Mesendoderm (in vitro differentiated cells): ENCODE measurements at regions not wholly inside any gene's neighbourhood (a gene's known extent, or its start where the extent isn't known, plus 50 kb on each side); places are given as distances from the start of the nearest gene placed in this dataset.

ENCODE experiments used
- DNase-seq: peaks from one replicate; pipeline ENCODE4 v3.0.0; 2013
- H2AK5ac ChIP-seq: 2 replicates; pipeline ENCODE4 v1.6.1; 2013; ENCODE audit warnings: low read length, inconsistent platforms
- H2BK120ac ChIP-seq: 2 replicates; pipeline ENCODE4 v1.6.1; 2013; ENCODE audit warnings: low read depth, mild to moderate bottlenecking, low read length, moderate library complexity, mixed read lengths
- H2BK15ac ChIP-seq: replicated peaks from 2 replicates; pipeline ENCODE4 v1.6.1; 2013; ENCODE audit warnings: low read depth, mild to moderate bottlenecking, moderate library complexity
- H2BK5ac ChIP-seq: 2 replicates; pipeline ENCODE4 v1.6.1; 2013; ENCODE audit warnings: low read length, inconsistent platforms
- H3K18ac ChIP-seq: 2 replicates; pipeline ENCODE4 v1.6.1; 2013; ENCODE audit warnings: mild to moderate bottlenecking, low read length, mixed read lengths
- H3K23ac ChIP-seq: one replicate; pipeline ENCODE4 v1.6.1; 2013; ENCODE audit warnings: low read length
- H3K27ac ChIP-seq: 2 replicates; pipeline ENCODE4 v1.5.1; 2013; ENCODE audit warnings: low read depth, mild to moderate bottlenecking, inconsistent platforms, low read length, moderate library complexity
- H3K27me3 ChIP-seq: 2 replicates; pipeline ENCODE4 v1.6.1; 2013; ENCODE audit warnings: low read length, control low read depth, mild to moderate bottlenecking, inconsistent platforms; ENCODE audit not compliant: insufficient read depth, poor library complexity
- H3K36me3 ChIP-seq: 2 replicates; pipeline ENCODE4 v1.6.1; 2013; ENCODE audit warnings: low read length, inconsistent platforms; ENCODE audit not compliant: control insufficient read depth, insufficient read depth
- H3K4ac ChIP-seq: one replicate; pipeline ENCODE4 v1.6.1; 2013; ENCODE audit warnings: low read depth, mild to moderate bottlenecking, low read length, moderate library complexity
- H3K4me1 ChIP-seq: 2 replicates; pipeline ENCODE4 v1.6.1; 2013; ENCODE audit warnings: low read depth, low read length, inconsistent platforms; ENCODE audit not compliant: control insufficient read depth
- H3K4me2 ChIP-seq: 2 replicates; pipeline ENCODE4 v1.6.1; 2013; ENCODE audit warnings: low read length
- H3K4me3 ChIP-seq: 2 replicates; pipeline ENCODE4 v1.5.1; 2013; ENCODE audit warnings: mild to moderate bottlenecking, low read length
- H3K56ac ChIP-seq: one replicate; pipeline ENCODE4 v1.6.1; 2013; ENCODE audit warnings: low read length
- H3K79me1 ChIP-seq: 2 replicates; pipeline ENCODE4 v1.6.1; 2013; ENCODE audit warnings: low read length, inconsistent platforms
- H3K79me2 ChIP-seq: 2 replicates; pipeline ENCODE4 v1.6.1; 2013; ENCODE audit warnings: mild to moderate bottlenecking, low read length; ENCODE audit not compliant: control insufficient read depth, insufficient read depth
- H3K9ac ChIP-seq: 2 replicates; pipeline ENCODE4 v1.6.1; 2013; ENCODE audit warnings: low read length, inconsistent platforms
- H4K5ac ChIP-seq: one replicate; pipeline ENCODE4 v1.6.1; 2013; ENCODE audit warnings: low read length
- H4K8ac ChIP-seq: one replicate; pipeline ENCODE4 v1.6.1; 2013; ENCODE audit warnings: low read depth, mild to moderate bottlenecking, control low read depth, low read length, moderate library complexity
- WGBS: extraction: QIAGEN DNeasy Blood & Tissue Kit; methylation state at CpG from one replicate; pipeline ENCODE4 v1.1.7; 2013; ENCODE audit warnings: low lambda C conversion rate, missing lambda C conversion rate; ENCODE audit not compliant: insufficient coverage; ENCODE audit errors: extremely low coverage; 5-methylcytosine and 5-hydroxymethylcytosine counted together

DNA sequence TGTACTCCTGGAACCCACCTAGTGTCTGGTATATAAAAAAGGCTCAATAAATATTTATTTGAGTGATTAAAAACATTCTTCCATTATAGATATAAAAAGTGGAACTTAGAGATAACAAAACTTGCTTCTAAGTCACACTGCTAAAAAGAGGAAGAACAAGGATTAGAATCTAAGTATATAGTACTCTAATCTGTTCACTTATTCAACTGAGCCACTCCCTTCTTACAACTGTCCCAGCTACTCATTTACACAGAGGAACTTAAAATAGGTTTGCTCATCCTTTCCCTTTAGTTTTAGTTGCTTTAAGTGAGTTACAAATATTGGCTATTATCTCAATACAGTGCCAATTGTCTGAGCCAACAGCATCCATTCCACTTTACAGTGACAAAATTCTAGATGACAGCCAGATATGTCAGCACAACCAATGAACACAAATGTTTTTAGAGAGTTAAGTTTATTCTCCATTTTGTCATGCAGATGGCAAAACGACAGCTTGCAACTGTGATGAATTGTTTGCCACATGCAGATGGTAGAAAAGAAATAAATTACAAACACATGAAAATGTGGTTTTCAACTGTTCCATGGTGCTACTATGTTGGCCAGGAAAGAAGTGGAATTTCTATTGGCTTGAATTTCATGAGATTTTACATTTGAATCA lies 280.7 kb upstream of the ZC3H15 start:
- no peak overlapping the region for H3K56ac ChIP-seq

GRCh38 chr2:186209532-186209931 lies 276.5 kb upstream of the ZC3H15 start:
- Histone ChIP-seq H3K4ac (no peak overlapping the region), H2AK5ac (no peak overlapping the region), H3K4me2 (no peak overlapping the region), H3K27me3 (no peaks in the 10 kb centered on the region), H3K56ac (no peak overlapping the region), H3K79me1 (no peaks in the 10 kb centered on the region), H3K4me1 (no peaks in the 10 kb centered on the region), H2BK5ac (no peak overlapping the region), H4K8ac (no peak overlapping the region), H2BK120ac (no peak overlapping the region), H3K18ac (no peak overlapping the region), H4K5ac (no peak overlapping the region), H3K27ac (no peak overlapping the region), H3K36me3 (no peaks in the 10 kb centered on the region), H3K9ac (no peak overlapping the region), H3K4me3 (no peak overlapping the region), H3K23ac (no peak overlapping the region), H2BK15ac (no peak overlapping the region), H3K79me2 (no peaks in the 10 kb centered on the region)
- no CpG with 5 or more reads among the region's 5 CpGs for WGBS
- DNase-seq = no peak

More for the DNA sequence above, 280.7 kb upstream of the ZC3H15 start:
- DNase-seq = no peak
- no peak overlapping the region for H3K9ac ChIP-seq
- no peak overlapping the region for H3K4ac ChIP-seq
- H2AK5ac ChIP-seq = no peak overlapping the region
- no peaks in the 10 kb centered on the region for H3K36me3 ChIP-seq
- no peaks in the 10 kb centered on the region for H3K4me1 ChIP-seq
- no peak overlapping the region for H3K18ac ChIP-seq
- no peak overlapping the region for H4K5ac ChIP-seq
- no peak overlapping the region for H3K4me3 ChIP-seq
- no peak overlapping the region for H2BK5ac ChIP-seq
- H3K4me2 ChIP-seq = no peak overlapping the region
- no peak overlapping the region for H3K27ac ChIP-seq
- H2BK15ac ChIP-seq = no peak overlapping the region
- WGBS = no CpG with 5 or more reads among the region's 1 CpG
- H3K27me3 ChIP-seq = no peaks in the 10 kb centered on the region
- H3K79me1 ChIP-seq = no peaks in the 10 kb centered on the region
- H4K8ac ChIP-seq = no peak overlapping the region
- no peak overlapping the region for H3K23ac ChIP-seq
- no peaks in the 10 kb centered on the region for H3K79me2 ChIP-seq
- H2BK120ac ChIP-seq = no peak overlapping the region

DNA sequence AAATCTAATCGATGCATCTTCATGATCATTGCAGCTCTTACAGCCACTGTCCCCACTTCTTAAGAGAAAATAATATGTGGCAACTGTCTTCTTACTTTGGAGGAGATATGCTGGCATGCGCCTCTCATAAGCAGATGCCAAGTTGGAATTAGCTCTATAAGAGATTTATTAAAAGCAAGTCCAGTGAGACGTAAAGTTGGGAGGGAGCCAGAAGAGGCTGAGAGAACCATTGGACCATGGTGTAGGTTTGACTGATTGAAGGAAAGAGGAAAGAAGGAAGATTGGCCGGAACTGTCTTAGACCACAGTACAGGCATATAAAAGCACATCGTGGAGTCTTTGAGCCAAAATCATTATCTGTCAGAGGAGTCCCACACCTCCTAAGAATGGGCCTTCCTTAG lies 265.7 kb upstream of the ZC3H15 start:
- Histone ChIP-seq H3K4me2 (no peak overlapping the region), H2BK120ac (no peak overlapping the region), H4K8ac (no peak overlapping the region), H2BK5ac (no peak overlapping the region), H3K79me1 (no peaks in the 10 kb centered on the region), H3K4ac (no peak overlapping the region), H2AK5ac (no peak overlapping the region), H3K4me1 (no peaks in the 10 kb centered on the region), H3K56ac (no peak overlapping the region), H2BK15ac (no peak overlapping the region), H3K9ac (no peak overlapping the region), H3K79me2 (no peaks in the 10 kb centered on the region), H3K27ac (no peak overlapping the region), H3K18ac (no peak overlapping the region), H3K4me3 (no peak overlapping the region), H3K27me3 (no peaks in the 10 kb centered on the region), H4K5ac (no peak overlapping the region), H3K23ac (no peak overlapping the region), H3K36me3 (no peaks in the 10 kb centered on the region)
- no CpG with 5 or more reads among the region's 5 CpGs for WGBS
- DNase-seq = no peak

DNA sequence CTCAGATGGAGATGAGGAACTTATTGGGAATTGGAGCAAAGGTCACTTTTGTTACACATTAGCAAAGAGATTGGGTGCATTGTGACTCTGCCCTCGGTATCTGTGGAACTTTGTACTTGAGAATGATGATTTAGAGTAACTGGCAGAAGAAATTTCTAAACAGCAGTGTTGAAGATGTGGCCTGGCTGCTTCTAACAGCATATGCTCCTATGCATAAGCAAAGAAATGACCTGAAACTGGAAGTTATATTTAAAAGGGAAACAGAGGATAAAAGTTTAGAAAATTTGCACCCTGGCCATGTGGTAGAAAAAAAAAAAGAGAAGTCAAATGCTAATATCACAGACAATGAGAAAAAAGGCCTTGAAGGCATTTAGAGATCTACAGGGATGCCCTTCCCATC lies 256.8 kb upstream of the ZC3H15 start:
- Histone ChIP-seq H3K4me2 (no peak overlapping the region), H3K9ac (no peak overlapping the region), H3K27me3 (no peaks in the 10 kb centered on the region), H3K18ac (no peak overlapping the region), H3K79me1 (no peaks in the 10 kb centered on the region), H2BK120ac (no peak overlapping the region), H2BK15ac (no peak overlapping the region), H3K36me3 (no peaks in the 10 kb centered on the region), H2AK5ac (no peak overlapping the region), H3K56ac (no peak overlapping the region), H3K27ac (no peak overlapping the region), H3K79me2 (no peaks in the 10 kb centered on the region), H4K8ac (no peak overlapping the region), H3K4me1 (no peaks in the 10 kb centered on the region), H2BK5ac (no peak overlapping the region), H3K4ac (no peak overlapping the region), H4K5ac (no peak overlapping the region), H3K23ac (no peak overlapping the region), H3K4me3 (no peak overlapping the region)
- no CpG with 5 or more reads among the region's 1 CpG for WGBS
- DNase-seq = no peak

GRCh38 chr2:186241874-186242273 lies 244.2 kb upstream of the ZC3H15 start:
- Histone ChIP-seq H3K4me2 (no peak overlapping the region), H2BK5ac (no peak overlapping the region), H3K56ac (no peak overlapping the region), H3K79me1 (no peaks in the 10 kb centered on the region), H3K36me3 (no peaks in the 10 kb centered on the region), H4K5ac (no peak overlapping the region), H3K18ac (no peak overlapping the region), H3K4me1 (no peaks in the 10 kb centered on the region), H3K23ac (no peak overlapping the region), H2AK5ac (no peak overlapping the region), H3K27me3 (no peaks in the 10 kb centered on the region), H4K8ac (no peak overlapping the region), H3K27ac (no peak overlapping the region), H3K4ac (no peak overlapping the region), H3K4me3 (no peak overlapping the region), H2BK120ac (no peak overlapping the region), H2BK15ac (no peak overlapping the region), H3K79me2 (no peaks in the 10 kb centered on the region), H3K9ac (no peak overlapping the region)
- DNase-seq = no peak
- WGBS = no CpG with 5 or more reads among the region's 4 CpGs

- H2BK120ac ChIP-seq = no peak overlapping the region
- no peaks in the 10 kb centered on the region for H3K79me1 ChIP-seq
- no peak overlapping the region for H2BK15ac ChIP-seq
- no peak for DNase-seq
- no peak overlapping the region for H3K4me2 ChIP-seq
- no CpG with 5 or more reads among the region's 2 CpGs for WGBS
- no peak overlapping the region for H3K27ac ChIP-seq
- H3K79me2 ChIP-seq = no peaks in the 10 kb centered on the region
- H2BK5ac ChIP-seq = no peak overlapping the region
- H3K36me3 ChIP-seq = no peaks in the 10 kb centered on the region
- H3K4me1 ChIP-seq = no peaks in the 10 kb centered on the region
- no peak overlapping the region for H4K5ac ChIP-seq
- H3K4me3 ChIP-seq = no peak overlapping the region
- no peak overlapping the region for H3K23ac ChIP-seq
- H2AK5ac ChIP-seq = no peak overlapping the region
- H3K9ac ChIP-seq = no peak overlapping the region
- no peak overlapping the region for H3K4ac ChIP-seq
- H3K27me3 ChIP-seq = no peaks in the 10 kb centered on the region
- no peak overlapping the region for H4K8ac ChIP-seq
- no peak overlapping the region for H3K56ac ChIP-seq
- no peak overlapping the region for H3K18ac ChIP-seq
Measured at GRCh38 chr2:186254759-186255158, 231.3 kb upstream of the ZC3H15 start.
